A549 (cell line): ENCODE measurements at regions not wholly inside any gene's neighbourhood (a gene's known extent, or its start where the extent isn't known, plus 50 kb on each side); places are given as distances from the start of the nearest gene placed in this dataset.
"Not testable (repeated sequence)": the region's sequence is repeated elsewhere in the genome, so short reads cannot be mapped to it uniquely, and the experiment has no call there.

ENCODE experiments used
- BHLHE40 ChIP-seq: IDR thresholded peaks from 2 replicates; pipeline ENCODE4 v1.6.1; 2012; ENCODE audit warnings: low read depth, low read length, inconsistent platforms
- CBX8 ChIP-seq: fragments of 200-600 bp; sonication (generic); IDR thresholded peaks from 2 replicates; pipeline ENCODE4 v1.6.1; 2016
- CEBPB ChIP-seq, 2 experiments: fragments of >200 bp in 1 of 2; sonication (Bioruptor Twin) in 1 of 2; formaldehyde crosslinking in 1 of 2; IDR thresholded peaks; 2 replicates each; pipeline ENCODE4 v1.6.1; 2012 to 2016
- CTCF ChIP-seq: fragments of >200 bp; sonication (Bioruptor Twin); formaldehyde crosslinking; IDR thresholded peaks from 3 replicates; pipeline ENCODE4 v1.5.1; 2016
- EP300 ChIP-seq, 2 experiments: fragments of >200 bp; sonication (Bioruptor Twin); formaldehyde crosslinking; IDR thresholded peaks; 2 replicates in 1 of 2; 3 replicates in 1 of 2; pipeline ENCODE4 v1.6.1; 2016 to 2017
- MAFK ChIP-seq: fragments of 450-650 bp; IDR thresholded peaks from 2 replicates; pipeline ENCODE4 v1.6.1; 2014; ENCODE audit not compliant: partially characterized antibody
- PBX3 ChIP-seq: IDR thresholded peaks from 2 replicates; pipeline ENCODE4 v1.6.1; 2012
- POLR2A ChIP-seq: IDR thresholded peaks from 2 replicates; pipeline ENCODE4 v1.6.1; 2012; ENCODE audit warnings: mild to moderate bottlenecking, low read length
- TP53 ChIP-seq: fragments of 250-450 bp; sonication (Bioruptor Pico); IDR thresholded peaks from 2 replicates; pipeline ENCODE4 v1.5.0; 2021; ENCODE audit warnings: mild to moderate bottlenecking, moderate library complexity

- not testable (repeated sequence) for TF ChIP-seq CTCF; BHLHE40; CEBPB (IDR thresholded peaks at IDR 0.05); PBX3; TP53 (CRISPR knock-in tag); CBX8; POLR2A; EP300 (IDR thresholded peaks at IDR 0.05); MAFK
Measured at GRCh38 chr1:83400173-83400572, 598.8 kb downstream of the TTLL7 start.
